ENCODE measurements at regions not wholly inside any gene's neighbourhood (a gene's known extent, or its start where the extent isn't known, plus 50 kb on each side); places are given as distances from the start of the nearest gene placed in this dataset.
A peak's percentile ranks its signal among the peaks of the same experiment; 100 is the strongest.

- no peak overlapping the region for H3K4me3 ChIP-seq (ENCODE audit: low read depth, low read length)
- no peak for DNase-seq (ENCODE audit: low read depth)
- TF ChIP-seq, protein P1, sequence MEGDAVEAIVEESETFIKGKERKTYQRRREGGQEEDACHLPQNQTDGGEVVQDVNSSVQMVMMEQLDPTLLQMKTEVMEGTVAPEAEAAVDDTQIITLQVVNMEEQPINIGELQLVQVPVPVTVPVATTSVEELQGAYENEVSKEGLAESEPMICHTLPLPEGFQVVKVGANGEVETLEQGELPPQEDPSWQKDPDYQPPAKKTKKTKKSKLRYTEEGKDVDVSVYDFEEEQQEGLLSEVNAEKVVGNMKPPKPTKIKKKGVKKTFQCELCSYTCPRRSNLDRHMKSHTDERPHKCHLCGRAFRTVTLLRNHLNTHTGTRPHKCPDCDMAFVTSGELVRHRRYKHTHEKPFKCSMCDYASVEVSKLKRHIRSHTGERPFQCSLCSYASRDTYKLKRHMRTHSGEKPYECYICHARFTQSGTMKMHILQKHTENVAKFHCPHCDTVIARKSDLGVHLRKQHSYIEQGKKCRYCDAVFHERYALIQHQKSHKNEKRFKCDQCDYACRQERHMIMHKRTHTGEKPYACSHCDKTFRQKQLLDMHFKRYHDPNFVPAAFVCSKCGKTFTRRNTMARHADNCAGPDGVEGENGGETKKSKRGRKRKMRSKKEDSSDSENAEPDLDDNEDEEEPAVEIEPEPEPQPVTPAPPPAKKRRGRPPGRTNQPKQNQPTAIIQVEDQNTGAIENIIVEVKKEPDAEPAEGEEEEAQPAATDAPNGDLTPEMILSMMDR (conservative IDR thresholded peaks at IDR 0.05; ENCODE audit: low read depth, low read length): no peak
These were observed 342.2 kb downstream of the CMPK2 start for GRCh38 chr2:6523476-6523875.

DNA sequence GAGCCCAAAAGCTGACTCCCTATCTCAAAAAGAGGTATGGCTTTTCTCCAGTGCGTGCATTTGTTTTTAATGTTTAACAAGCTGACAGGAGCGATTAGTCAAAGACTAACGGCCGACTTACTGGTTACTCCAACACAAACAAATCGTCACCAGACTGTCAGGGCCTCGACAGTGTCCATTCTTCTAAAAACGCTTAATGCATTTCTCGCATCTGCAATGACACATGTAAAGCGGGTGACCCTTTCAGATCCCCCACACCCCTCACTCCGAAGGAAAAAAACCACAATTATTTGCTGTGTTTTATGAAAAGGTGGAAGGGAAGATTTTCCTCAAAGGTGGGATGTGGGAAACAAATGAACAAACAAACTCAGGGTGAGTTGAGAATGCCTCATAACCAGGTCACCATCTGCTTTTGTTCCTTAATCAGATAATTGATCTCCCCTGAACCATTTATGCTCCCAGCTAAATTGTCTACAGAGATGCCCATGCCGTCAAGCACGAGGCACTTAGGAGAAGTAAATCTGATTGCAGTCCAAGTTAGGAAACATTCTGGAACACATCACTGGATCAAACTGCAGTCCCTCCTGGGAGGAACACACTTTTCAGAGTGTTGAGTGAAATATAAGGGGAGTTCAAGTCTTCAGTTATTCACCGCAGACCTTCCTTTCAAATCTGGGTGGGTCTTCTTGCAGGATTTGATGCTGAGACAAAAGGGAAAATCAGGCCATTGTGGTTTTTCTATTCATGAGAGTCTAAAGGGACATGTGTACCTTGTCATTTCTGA, 340.8 kb downstream of the CMPK2 start:
- no peak for DNase-seq (ENCODE audit: low read depth)

DNA sequence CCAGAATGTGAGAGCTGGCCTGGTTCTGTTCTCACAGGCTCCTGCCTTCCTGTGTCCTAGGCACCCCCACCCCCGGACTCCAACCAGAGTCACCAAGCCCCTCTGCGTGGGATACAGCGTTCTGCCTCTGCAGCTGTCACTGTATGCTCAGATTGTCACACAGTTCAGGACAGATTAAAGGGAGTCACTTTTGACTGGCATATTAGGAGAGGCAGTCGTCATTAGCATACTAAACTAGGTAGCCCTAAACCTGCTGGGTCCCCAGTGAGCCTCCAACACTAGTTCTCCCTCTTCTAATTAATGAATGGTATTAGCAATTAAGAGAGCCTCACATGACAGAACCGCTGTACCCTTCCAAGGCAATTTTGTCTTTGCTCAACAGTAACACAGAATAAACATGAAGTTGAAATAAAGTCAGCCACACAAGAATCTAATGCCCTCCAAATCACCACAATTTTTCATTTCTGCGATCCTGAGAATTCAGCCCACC, 340.2 kb downstream of the CMPK2 start:
- TF ChIP-seq, protein P1 (conservative IDR thresholded peaks at IDR 0.05; ENCODE audit: low read depth, low read length): no peak
- H3K4me3 ChIP-seq (ENCODE audit: low read depth, low read length): no peak overlapping the region
- no peak for DNase-seq (ENCODE audit: low read depth)

More for the DNA sequence above, 340.8 kb downstream of the CMPK2 start:
- H3K4me3 ChIP-seq (ENCODE audit: low read depth, low read length): no peak overlapping the region
- TF ChIP-seq, protein P1 (conservative IDR thresholded peaks at IDR 0.05; ENCODE audit: low read depth, low read length): no peak

DNA sequence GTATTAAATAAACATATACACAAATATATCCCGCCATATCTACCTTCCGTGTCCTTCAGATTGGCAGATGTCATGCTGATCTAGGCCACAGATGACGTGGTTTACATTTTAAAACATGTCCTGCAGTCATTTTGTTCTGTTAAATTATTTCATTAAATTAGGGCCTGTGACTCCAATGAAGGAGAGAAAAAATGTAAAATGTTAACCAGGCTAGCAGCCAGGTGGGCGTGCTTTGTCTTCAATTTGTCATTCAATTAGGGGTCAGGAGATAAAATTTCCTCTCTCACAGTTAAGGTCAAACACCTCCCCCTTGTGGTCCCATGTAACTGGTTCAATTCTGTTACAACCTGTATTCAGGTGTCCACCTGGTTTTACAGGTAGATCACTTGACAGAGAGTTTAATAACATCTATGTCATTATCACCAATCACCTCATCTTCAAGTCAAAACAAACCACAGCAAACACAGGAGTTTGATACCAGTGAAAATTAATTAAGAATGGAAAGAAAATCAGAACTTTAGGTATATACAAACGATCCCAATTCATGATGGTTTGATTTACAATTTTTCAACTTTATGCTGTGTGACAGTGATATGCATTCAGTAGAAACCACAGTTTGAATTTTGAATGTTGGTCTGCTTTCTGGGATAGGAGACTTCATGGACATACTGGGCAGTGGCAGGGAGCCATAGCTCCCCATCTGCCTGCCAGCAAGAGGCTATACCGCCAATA, 339.4 kb downstream of the CMPK2 start:
- TF ChIP-seq, protein P1 (conservative IDR thresholded peaks at IDR 0.05; ENCODE audit: low read depth, low read length): no peak

DNA sequence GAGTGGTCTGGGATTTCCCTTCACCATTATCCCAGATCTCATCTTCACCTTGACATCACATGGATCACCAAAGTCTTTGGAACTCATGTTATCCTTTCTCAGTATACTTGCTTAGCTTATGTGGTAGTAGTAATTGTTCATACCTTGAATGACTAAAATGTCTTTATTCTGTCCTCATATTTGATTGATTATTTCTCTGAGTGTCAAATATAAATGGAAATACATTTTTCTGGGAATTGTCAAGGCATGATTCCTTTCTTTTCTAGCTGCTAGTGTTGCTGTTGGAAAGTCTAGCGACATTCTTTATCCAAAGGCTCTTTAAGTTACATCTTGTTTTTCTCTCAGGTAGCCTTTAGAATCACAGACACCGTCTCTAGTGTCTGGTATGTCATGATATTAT, 334.4 kb downstream of the CMPK2 start:
- H3K4me3 ChIP-seq (ENCODE audit: low read depth, low read length): no peak overlapping the region
- DNase-seq (ENCODE audit: low read depth): no peak
- TF ChIP-seq, protein P1 (conservative IDR thresholded peaks at IDR 0.05; ENCODE audit: low read depth, low read length): no peak

More for the DNA sequence above, 339.4 kb downstream of the CMPK2 start:
- DNase-seq (ENCODE audit: low read depth): peak; percentile 6
- H3K4me3 ChIP-seq (ENCODE audit: low read depth, low read length): no peak overlapping the region

DNA sequence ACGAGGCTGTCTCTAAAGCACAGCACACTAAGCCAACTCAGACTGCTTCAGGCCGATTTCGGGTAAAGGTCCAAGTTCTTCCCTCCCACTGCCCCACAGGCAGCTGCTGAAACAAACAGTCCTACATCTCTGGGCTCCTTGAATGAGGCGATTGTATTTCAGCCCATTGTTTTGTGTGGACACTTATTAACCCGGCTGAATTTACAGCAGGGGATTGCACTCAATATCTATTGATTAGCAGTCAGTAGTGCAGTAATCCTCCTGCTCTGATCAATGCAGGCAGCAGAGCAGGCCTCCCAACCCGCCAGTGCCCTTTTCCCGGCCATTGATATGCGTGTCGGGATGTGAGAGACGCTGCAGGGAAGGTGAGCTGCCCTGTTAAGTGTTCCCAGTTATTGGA, 330.1 kb downstream of the CMPK2 start:
- no peak for DNase-seq (ENCODE audit: low read depth)
- TF ChIP-seq, protein P1 (conservative IDR thresholded peaks at IDR 0.05; ENCODE audit: low read depth, low read length): no peak
- no peak overlapping the region for H3K4me3 ChIP-seq (ENCODE audit: low read depth, low read length)

Measured in choroid plexus epithelial cell (primary cell).